ENCODE measurements at regions not wholly inside any gene's neighbourhood (a gene's known extent, or its start where the extent isn't known, plus 50 kb on each side); places are given as distances from the start of the nearest gene placed in this dataset.

GRCh38 chr2:83650898-83651297 lies 808.2 kb downstream of the SUCLG1 start:
- DNase-seq (ENCODE audit: low read depth in 2 of 2) = no peak

- no peak for DNase-seq (ENCODE audit: low read depth in 2 of 2)
Measured at GRCh38 chr2:83650161-83650560, 808.9 kb downstream of the SUCLG1 start.

- DNase-seq (ENCODE audit: low read depth in 2 of 2) = no peak
Measured at GRCh38 chr2:83640506-83640905, 818.6 kb downstream of the SUCLG1 start.

GRCh38 chr2:83633423-83633822 lies 825.7 kb downstream of the SUCLG1 start:
- no peak for DNase-seq (ENCODE audit: low read depth in 2 of 2)

- no peak for DNase-seq (ENCODE audit: low read depth in 2 of 2)
Measured at GRCh38 chr2:83630351-83630750, 828.7 kb downstream of the SUCLG1 start.

- no peak for DNase-seq (ENCODE audit: low read depth in 2 of 2)
Measured at GRCh38 chr2:83615511-83615910, 843.6 kb downstream of the SUCLG1 start.

GRCh38 chr2:83613178-83613577 lies 845.9 kb downstream of the SUCLG1 start:
- no peak for DNase-seq (ENCODE audit: low read depth in 2 of 2)

- DNase-seq (ENCODE audit: low read depth in 2 of 2) = no peak
Measured at GRCh38 chr2:83602753-83603152, 856.3 kb downstream of the SUCLG1 start.

GRCh38 chr2:83596592-83597282 lies 862.3 kb downstream of the SUCLG1 start:
- DNase-seq (ENCODE audit: low read depth in 2 of 2) = no peak

GRCh38 chr2:83595926-83596325 lies 863.2 kb downstream of the SUCLG1 start:
- DNase-seq (ENCODE audit: low read depth in 2 of 2) = no peak

- DNase-seq (ENCODE audit: low read depth in 2 of 2) = no peak
Measured at GRCh38 chr2:83595121-83595690, 863.9 kb downstream of the SUCLG1 start.

- no peak for DNase-seq (ENCODE audit: low read depth in 2 of 2)
Measured at GRCh38 chr2:83594241-83595120, 864.6 kb downstream of the SUCLG1 start.

GRCh38 chr2:83587309-83587708 lies 871.8 kb downstream of the SUCLG1 start:
- DNase-seq (ENCODE audit: low read depth in 2 of 2) = no peak

GRCh38 chr2:83585250-83585649 lies 873.8 kb downstream of the SUCLG1 start:
- no peak for DNase-seq (ENCODE audit: low read depth in 2 of 2)

- no peak for DNase-seq (ENCODE audit: low read depth in 2 of 2)
Measured at GRCh38 chr2:83584672-83585071, 874.4 kb downstream of the SUCLG1 start.

GRCh38 chr2:83582589-83582988 lies 876.5 kb downstream of the SUCLG1 start:
- DNase-seq (ENCODE audit: low read depth in 2 of 2) = no peak

GRCh38 chr2:83579507-83579906 lies 879.6 kb downstream of the SUCLG1 start:
- no peak for DNase-seq (ENCODE audit: low read depth in 2 of 2)

GRCh38 chr2:83578405-83578804 lies 880.7 kb downstream of the SUCLG1 start:
- no peak for DNase-seq (ENCODE audit: low read depth in 2 of 2)

GRCh38 chr2:83574614-83575013 lies 884.5 kb downstream of the SUCLG1 start:
- DNase-seq (ENCODE audit: low read depth in 2 of 2) = no peak

GRCh38 chr2:83573060-83573459 lies 886.0 kb downstream of the SUCLG1 start:
- no peak for DNase-seq (ENCODE audit: low read depth in 2 of 2)

- DNase-seq (ENCODE audit: low read depth in 2 of 2) = no peak
Measured at GRCh38 chr2:83572400-83572799, 886.7 kb downstream of the SUCLG1 start.

- no peak for DNase-seq (ENCODE audit: low read depth in 2 of 2)
Measured at GRCh38 chr2:83567551-83567950, 891.5 kb downstream of the SUCLG1 start.

- no peak for DNase-seq (ENCODE audit: low read depth in 2 of 2)
Measured at GRCh38 chr2:83565626-83566025, 893.5 kb downstream of the SUCLG1 start.
